GM10266 (cell line): ENCODE measurements at regions not wholly inside any gene's neighbourhood (a gene's known extent, or its start where the extent isn't known, plus 50 kb on each side); places are given as distances from the start of the nearest gene placed in this dataset.
A peak's percentile ranks its signal among the peaks of the same experiment; 100 is the strongest.

Experiments used
- DNase-seq: peaks from one replicate; pipeline ENCODE4 v3.0.0; 2012; ENCODE audit errors: extremely low spot score
- CTCF ChIP-seq: IDR thresholded peaks from 2 replicates; pipeline ENCODE4 v1.5.1; 2012; ENCODE audit warnings: mild to moderate bottlenecking, low read depth; ENCODE audit not compliant: control insufficient read depth, insufficient read depth; ENCODE audit errors: missing control alignments

GRCh38 chr1:169024255-169024654 is 82.2 kb upstream of the ATP1B1 start:
- no peak for DNase-seq
- TF ChIP-seq CTCF, result no peak

GRCh38 chr1:169024800-169025271 is 81.7 kb upstream of the ATP1B1 start:
- DNase-seq, result peak; percentile 64
- no peak for TF ChIP-seq CTCF

DNA sequence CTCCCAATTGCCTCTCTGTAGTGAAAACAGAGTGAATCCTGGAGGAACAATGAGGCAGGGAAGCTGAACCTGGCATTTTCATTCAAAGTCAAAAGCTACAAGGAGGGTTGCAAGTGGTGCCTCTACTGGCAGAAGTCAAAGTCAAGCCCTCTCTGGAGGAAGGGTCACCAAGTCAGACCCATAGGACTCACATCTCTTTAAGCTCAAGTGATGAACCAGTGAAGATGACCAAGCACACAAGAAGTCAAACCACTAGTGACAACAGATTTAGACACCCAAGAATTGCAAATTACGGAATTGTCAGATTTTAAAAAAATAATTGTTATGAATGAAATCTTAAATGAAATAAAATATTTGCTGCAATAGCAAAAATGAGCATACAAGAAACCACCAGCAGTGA is 81.1 kb upstream of the ATP1B1 start:
- DNase-seq, result no peak
- TF ChIP-seq CTCF, result no peak

- no peak for DNase-seq
- no peak for TF ChIP-seq CTCF
These were observed 78.7 kb upstream of the ATP1B1 start for GRCh38 chr1:169027607-169028320.

DNA sequence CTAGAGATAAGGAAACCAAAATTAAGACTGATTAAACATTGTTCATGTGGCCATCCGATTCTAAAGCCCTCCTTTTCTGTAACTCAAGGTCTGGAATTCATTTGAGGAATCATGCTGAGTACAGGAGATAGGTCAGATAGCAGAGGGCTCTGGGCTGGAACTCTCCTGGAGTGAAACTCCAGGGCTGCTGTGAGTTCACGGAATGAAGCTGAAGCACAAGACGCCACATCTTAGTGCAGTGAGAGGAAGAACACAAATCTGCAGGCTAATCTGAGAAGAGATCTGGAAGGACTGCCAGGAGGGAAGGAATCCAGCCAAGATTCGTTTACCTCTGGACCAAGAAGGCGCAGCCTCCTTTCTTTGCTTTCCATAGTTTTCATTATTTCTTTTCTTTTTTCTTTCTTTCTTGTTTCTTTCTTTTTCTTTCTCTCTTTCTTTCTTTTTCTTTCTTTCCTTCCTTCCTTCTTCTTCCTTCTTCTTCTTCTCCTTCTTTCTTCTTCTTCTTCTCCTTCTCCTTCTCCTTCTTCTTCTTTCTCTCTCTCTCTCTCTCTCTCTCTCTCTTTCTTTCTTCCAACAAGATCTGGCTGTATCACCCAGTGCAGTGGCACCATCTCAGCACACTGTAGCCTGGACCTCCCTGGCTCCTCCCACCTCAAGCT is 74.8 kb upstream of the ATP1B1 start:
- no peak for TF ChIP-seq CTCF
- no peak for DNase-seq

- no peak for TF ChIP-seq CTCF
- DNase-seq, result no peak
These were observed 65.1 kb upstream of the ATP1B1 start for GRCh38 chr1:169041366-169041765.

DNA sequence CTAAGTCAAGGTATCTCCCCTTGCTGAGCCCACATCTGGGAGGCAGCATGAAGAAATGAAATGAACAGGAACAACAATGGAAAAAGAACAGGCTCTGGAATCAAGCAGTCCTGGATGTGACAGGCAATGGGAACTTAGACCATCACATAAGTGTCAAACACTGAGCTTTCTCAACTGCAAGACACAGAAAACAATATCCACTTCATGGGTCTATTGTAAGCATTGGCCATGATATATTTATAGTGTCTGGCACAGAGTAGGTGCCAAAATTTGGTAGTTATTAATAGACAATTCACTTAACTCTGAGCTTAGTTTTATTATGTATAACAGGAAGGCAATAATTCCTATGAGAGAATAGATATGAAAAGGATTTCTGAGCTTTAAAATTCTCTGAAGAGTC is 64.1 kb upstream of the ATP1B1 start:
- no peak for DNase-seq
- no peak for TF ChIP-seq CTCF
